GM21786 (cell line): ENCODE measurements at regions not wholly inside any gene's neighbourhood (a gene's known extent, or its start where the extent isn't known, plus 50 kb on each side); places are given as distances from the start of the nearest gene placed in this dataset.

ENCODE experiments used
- ATAC-seq: cut with Tn5 transposase; IDR thresholded peaks from one replicate; pipeline ENCODE4 v1.9.1; 2021; ENCODE audit not compliant: unreplicated experiment

DNA sequence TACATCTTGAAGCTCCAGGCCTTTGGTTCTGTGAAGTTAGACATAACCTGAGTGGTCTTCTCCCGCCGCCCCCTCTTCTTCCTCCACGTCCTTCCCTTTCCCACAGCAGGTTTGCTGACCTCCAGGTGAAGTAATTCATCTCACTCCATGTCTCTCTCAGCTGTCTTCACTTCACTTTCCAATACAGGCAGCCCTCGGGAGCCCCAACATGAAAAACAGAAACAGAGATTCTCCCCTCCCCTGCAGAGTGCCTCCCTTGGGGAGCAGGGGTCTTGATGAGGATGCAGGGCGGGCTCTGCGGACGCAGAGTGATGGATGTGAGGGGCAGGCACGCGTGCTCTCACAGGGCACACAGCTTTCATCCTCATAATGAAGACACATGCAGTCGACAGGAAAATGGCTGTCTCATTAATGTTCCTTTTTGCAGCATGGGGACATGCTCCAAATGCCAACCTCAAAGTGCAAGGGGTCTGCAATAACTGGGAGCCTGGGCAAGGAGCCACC is 95.6 kb downstream of the GPAM start:
- no peak for ATAC-seq

DNA sequence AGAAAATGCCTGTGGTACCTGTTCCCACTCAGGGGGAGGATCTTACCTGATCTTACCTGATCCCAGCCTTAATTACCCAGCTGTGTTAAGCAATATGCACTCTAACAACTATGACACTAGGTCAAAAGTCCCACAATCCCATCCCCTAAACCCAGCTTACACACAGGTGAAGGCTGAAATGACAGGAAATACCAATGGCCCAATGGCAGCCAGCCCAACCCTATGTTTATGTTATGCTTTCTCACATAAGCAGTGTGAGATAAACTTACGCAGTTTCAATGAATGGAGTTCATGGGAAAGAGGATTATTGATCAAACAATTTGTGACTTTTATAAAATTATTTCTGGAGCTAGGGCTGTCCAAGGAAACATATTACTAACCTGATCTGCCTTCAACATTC is 91.9 kb downstream of the GPAM start:
- ATAC-seq: no peak

DNA sequence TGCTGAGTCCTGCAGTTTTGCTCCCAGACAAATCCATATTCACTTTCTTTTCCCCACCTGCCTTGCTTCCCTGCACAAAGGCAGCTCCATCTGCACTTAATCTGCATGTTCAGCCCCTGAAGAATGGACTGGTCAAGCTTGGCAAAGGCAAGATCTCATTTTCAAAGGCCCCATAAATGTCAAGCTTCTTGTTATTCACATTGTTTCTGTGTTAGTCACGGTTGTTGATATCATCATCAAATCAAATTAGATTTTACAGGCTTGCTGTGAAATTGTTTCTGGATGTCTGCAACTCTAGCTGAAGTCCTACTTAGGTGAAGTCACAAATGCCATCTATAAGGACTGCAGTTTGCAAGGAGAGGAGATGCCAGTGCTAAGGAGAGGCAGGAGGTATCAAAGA is 91.0 kb downstream of the GPAM start:
- no peak for ATAC-seq

DNA sequence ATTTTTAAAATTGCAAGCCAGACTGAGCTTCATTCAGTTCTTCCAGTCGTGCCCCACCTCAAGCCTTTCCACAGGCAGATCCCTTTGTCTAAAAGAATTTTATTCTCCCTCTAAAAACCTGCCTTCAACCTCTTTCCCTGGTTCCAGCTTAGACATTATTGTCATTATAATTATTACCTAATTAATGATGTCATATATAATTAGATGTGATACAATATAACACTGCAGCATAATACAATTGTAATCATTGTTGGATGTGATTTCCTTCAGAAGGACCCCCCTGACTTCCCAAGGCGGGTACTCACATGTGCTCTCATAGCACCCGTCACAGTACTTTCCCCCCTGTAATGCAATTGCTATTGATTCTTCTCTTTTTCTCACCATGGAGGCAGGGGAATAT is 88.6 kb downstream of the GPAM start:
- ATAC-seq: no peak

DNA sequence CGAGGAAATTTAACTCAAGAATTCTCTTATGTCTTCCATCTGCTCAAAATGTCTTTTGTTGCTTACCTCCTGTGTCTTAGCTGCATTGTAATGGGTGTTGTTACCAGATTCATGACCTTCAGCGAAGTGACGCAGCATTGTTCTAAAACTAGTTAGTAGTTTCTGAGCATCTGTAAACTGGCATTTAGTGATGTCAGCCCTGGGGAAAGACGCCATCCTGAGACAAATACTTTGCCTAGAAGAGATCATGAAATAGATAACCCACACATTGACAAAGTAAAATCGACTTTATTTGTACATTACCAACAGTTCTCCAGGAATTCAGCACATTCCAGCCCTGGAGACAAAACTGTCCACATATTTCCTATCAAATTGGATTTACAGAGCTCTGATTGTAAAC is 87.8 kb downstream of the GPAM start:
- ATAC-seq: no peak

DNA sequence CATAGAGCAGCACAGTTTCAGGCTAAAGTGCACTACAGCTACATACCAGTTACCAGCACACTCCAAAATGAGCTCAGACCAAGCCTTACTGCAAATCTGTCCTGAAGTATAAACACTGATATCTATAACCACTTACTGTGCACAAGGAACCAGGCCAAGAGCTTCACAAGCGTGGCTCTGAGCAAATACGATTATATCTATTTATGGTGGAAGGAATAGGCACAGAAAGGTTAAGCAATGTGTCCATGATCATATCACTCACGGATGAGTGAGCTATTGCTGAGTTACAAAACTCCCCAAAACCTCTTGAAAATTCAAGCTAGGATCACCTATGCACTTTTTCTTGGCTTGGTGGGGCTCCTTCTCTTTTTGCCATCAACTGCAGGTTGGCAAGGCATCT is 84.9 kb downstream of the GPAM start:
- no peak for ATAC-seq
